DND-41 (cell line): ENCODE measurements at regions not wholly inside any gene's neighbourhood (a gene's known extent, or its start where the extent isn't known, plus 50 kb on each side); places are given as distances from the start of the nearest gene placed in this dataset.

Experiments used
- ATAC-seq: fragments of 200-7000 bp; cut with Tn5 transposase; 3 replicates; pipeline ENCODE4 v1.9.1; 2021; ENCODE audit warnings: low read depth; ENCODE audit not compliant: insufficient read depth
- DNase-seq: peaks from one replicate; pipeline ENCODE4 v3.0.0-alpha.2; 2020
- H2AFZ ChIP-seq: 2 replicates; pipeline ENCODE4 v1.6.0; 2012; ENCODE audit warnings: low read depth, low read length
- H3K27ac ChIP-seq: 2 replicates; pipeline ENCODE4 v1.5.1; 2012; ENCODE audit warnings: low read length, inconsistent platforms
- H3K27me3 ChIP-seq: fragments of 200-600 bp; sonication (generic); 2 replicates; pipeline ENCODE4 v1.6.0; 2012; ENCODE audit warnings: low read length, mild to moderate bottlenecking, inconsistent platforms; ENCODE audit not compliant: insufficient read depth, poor library complexity
- H3K36me3 ChIP-seq: 2 replicates; pipeline ENCODE4 v1.5.1; 2012; ENCODE audit warnings: low read length, inconsistent platforms; ENCODE audit not compliant: insufficient read depth
- H3K4me1 ChIP-seq: 2 replicates; pipeline ENCODE4 v1.5.1; 2012; ENCODE audit warnings: mild to moderate bottlenecking, low read length; ENCODE audit not compliant: insufficient read depth
- H3K4me2 ChIP-seq: 2 replicates; pipeline ENCODE4 v1.6.0; 2012; ENCODE audit warnings: mild to moderate bottlenecking, moderate library complexity, low read length, inconsistent platforms; ENCODE audit not compliant: insufficient read depth
- H3K4me3 ChIP-seq, 2 experiments: fragments of 200-600 bp in 1 of 2; shearing (Covaris generic) in 1 of 2; 2 replicates each; pipeline ENCODE4 v1.5.1; 2012 to 2016; ENCODE audit warnings: inconsistent platforms in 2 of 2, low read length in 2 of 2, mild to moderate bottlenecking in 2 of 2, low read depth in 1 of 2, moderate library complexity in 1 of 2
- H3K79me2 ChIP-seq: 2 replicates; pipeline ENCODE4 v1.6.0; 2012; ENCODE audit warnings: low read length, inconsistent platforms; ENCODE audit not compliant: insufficient read depth
- H3K9ac ChIP-seq: 2 replicates; pipeline ENCODE4 v1.6.0; 2012; ENCODE audit warnings: low read depth, mild to moderate bottlenecking, inconsistent platforms, low read length, moderate library complexity
- H3K9me3 ChIP-seq: 2 replicates; pipeline ENCODE4 v1.5.1; 2012; ENCODE audit warnings: low read length, moderate library complexity, mild to moderate bottlenecking, inconsistent platforms; ENCODE audit not compliant: insufficient read depth, severe bottlenecking
- H4K20me1 ChIP-seq: 2 replicates; pipeline ENCODE4 v1.6.0; 2012; ENCODE audit warnings: low read length; ENCODE audit not compliant: insufficient read depth
- EZH2 ChIP-seq: IDR thresholded peaks from 3 replicates; pipeline ENCODE4 v1.6.1; 2012; ENCODE audit warnings: borderline replicate concordance, low read depth, mild to moderate bottlenecking, moderate library complexity, low read length, inconsistent platforms; ENCODE audit not compliant: severe bottlenecking
- TF ChIP-seq, protein P1 (sequence below): IDR thresholded peaks from 2 replicates; pipeline ENCODE4 v1.5.1; 2012; ENCODE audit warnings: borderline replicate concordance, low read length, moderate library complexity, mild to moderate bottlenecking; ENCODE audit not compliant: poor library complexity, severe bottlenecking; ENCODE audit errors: extremely low read depth

DNA sequence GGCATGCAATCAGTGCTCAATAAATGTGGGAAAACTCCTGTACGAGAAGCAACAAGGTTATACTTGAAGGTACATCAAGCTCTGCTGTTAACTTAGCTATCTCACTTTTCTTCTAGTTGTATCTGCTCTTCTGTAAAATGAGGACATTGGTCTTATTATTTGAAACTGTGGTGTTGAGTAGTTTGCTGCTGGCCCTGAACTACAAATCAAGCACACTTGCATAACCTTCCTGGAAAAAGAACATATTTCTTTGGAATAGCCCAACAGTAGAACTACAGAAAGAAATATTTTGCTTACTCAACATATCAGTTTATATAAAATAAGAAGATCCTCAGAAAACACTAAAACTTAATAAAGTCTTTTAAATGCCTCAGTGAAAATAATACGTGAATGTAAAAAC lies 203.0 kb downstream of the KCTD12 start:
- no peak overlapping the region for H3K4me2 ChIP-seq
- H3K9ac ChIP-seq: no peak overlapping the region
- no peaks in the 10 kb centered on the region for H3K4me1 ChIP-seq
- no peaks in the 10 kb centered on the region for H3K36me3 ChIP-seq
- no peak for DNase-seq
- H2AFZ ChIP-seq: no peak overlapping the region
- no peaks in the 10 kb centered on the region for H3K79me2 ChIP-seq
- no peak overlapping the region for H3K27ac ChIP-seq
- no peaks in the 10 kb centered on the region for H3K27me3 ChIP-seq
- no peaks in the 10 kb centered on the region for H4K20me1 ChIP-seq
- ATAC-seq: no peak
- TF ChIP-seq EZH2: no peak
- TF ChIP-seq, protein P1, sequence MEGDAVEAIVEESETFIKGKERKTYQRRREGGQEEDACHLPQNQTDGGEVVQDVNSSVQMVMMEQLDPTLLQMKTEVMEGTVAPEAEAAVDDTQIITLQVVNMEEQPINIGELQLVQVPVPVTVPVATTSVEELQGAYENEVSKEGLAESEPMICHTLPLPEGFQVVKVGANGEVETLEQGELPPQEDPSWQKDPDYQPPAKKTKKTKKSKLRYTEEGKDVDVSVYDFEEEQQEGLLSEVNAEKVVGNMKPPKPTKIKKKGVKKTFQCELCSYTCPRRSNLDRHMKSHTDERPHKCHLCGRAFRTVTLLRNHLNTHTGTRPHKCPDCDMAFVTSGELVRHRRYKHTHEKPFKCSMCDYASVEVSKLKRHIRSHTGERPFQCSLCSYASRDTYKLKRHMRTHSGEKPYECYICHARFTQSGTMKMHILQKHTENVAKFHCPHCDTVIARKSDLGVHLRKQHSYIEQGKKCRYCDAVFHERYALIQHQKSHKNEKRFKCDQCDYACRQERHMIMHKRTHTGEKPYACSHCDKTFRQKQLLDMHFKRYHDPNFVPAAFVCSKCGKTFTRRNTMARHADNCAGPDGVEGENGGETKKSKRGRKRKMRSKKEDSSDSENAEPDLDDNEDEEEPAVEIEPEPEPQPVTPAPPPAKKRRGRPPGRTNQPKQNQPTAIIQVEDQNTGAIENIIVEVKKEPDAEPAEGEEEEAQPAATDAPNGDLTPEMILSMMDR: no peak
- no peak overlapping the region for H3K4me3 ChIP-seq
- no peaks in the 10 kb centered on the region for H3K9me3 ChIP-seq

DNA sequence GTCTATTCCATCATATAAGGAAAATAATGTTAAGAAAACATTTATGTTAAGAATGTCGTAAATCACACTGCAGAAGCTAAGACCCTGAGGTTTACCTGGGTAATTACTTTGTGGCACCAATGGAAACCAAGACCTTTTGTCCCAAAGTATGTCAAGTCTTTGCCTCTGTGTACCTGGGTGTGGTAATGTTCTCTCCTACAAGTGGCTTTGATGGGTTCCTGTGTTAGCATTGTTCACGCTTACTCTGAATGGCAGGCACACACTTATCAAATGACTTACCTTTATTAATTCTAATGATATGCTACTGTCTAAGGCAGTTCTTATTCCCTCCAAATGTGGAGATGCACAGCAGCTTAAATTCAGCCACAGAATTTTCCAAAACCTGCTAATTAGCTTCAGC lies 206.1 kb downstream of the KCTD12 start:
- no peak overlapping the region for H3K9ac ChIP-seq
- no peak for ATAC-seq
- H3K4me2 ChIP-seq: no peak overlapping the region
- H3K27ac ChIP-seq: no peak overlapping the region
- TF ChIP-seq, protein P1: no peak
- no peak for TF ChIP-seq EZH2
- no peaks in the 10 kb centered on the region for H4K20me1 ChIP-seq
- no peaks in the 10 kb centered on the region for H3K36me3 ChIP-seq
- no peak overlapping the region for H3K4me3 ChIP-seq
- no peak overlapping the region for H2AFZ ChIP-seq
- H3K9me3 ChIP-seq: no peaks in the 10 kb centered on the region
- no peaks in the 10 kb centered on the region for H3K79me2 ChIP-seq
- no peak for DNase-seq
- no peaks in the 10 kb centered on the region for H3K27me3 ChIP-seq
- no peaks in the 10 kb centered on the region for H3K4me1 ChIP-seq

- Histone ChIP-seq H3K36me3 (no peaks in the 10 kb centered on the region), H3K4me3 (no peak overlapping the region), H3K27me3 (no peaks in the 10 kb centered on the region), H3K9ac (no peak overlapping the region), H2AFZ (no peak overlapping the region), H3K79me2 (no peaks in the 10 kb centered on the region), H3K4me2 (no peak overlapping the region), H3K9me3 (no peaks in the 10 kb centered on the region), H4K20me1 (no peaks in the 10 kb centered on the region), H3K27ac (no peak overlapping the region), H3K4me1 (no peaks in the 10 kb centered on the region)
- no peak for DNase-seq
- no peak for ATAC-seq
- TF ChIP-seq EZH2: no peak
- TF ChIP-seq, protein P1: no peak
Observed at GRCh38 chr13:76677043-76677442, 209.2 kb downstream of the KCTD12 start.

GRCh38 chr13:76672420-76672819 lies 213.8 kb downstream of the KCTD12 start:
- ATAC-seq (no peak), DNase-seq (no peak)
- Histone ChIP-seq H3K4me1 (no peaks in the 10 kb centered on the region), H3K36me3 (no peaks in the 10 kb centered on the region), H3K27ac (no peak overlapping the region), H4K20me1 (no peaks in the 10 kb centered on the region), H3K4me3 (no peak overlapping the region), H3K9ac (no peak overlapping the region), H3K27me3 (no peaks in the 10 kb centered on the region), H3K9me3 (no peaks in the 10 kb centered on the region), H2AFZ (no peak overlapping the region), H3K4me2 (no peak overlapping the region), H3K79me2 (no peaks in the 10 kb centered on the region)
- TF ChIP-seq, protein P1: no peak
- no peak for TF ChIP-seq EZH2
